ENCODE measurements at regions not wholly inside any gene's neighbourhood (a gene's known extent, or its start where the extent isn't known, plus 50 kb on each side); places are given as distances from the start of the nearest gene placed in this dataset.
"Not testable (repeated sequence)": the region's sequence is repeated elsewhere in the genome, so short reads cannot be mapped to it uniquely, and the experiment has no call there.

GRCh38 chr5:25327172-25327571 lies 682.4 kb upstream of the CDH10 start:
- ATAC-seq = no peak
- no peaks in the 10 kb centered on the region for H3K27me3 Mint-ChIP-seq
- no peaks in the 10 kb centered on the region for H3K9me3 Mint-ChIP-seq
- H3K4me3 Mint-ChIP-seq = no peak overlapping the region
- no peaks in the 10 kb centered on the region for H3K36me3 Mint-ChIP-seq
- H3K27ac Mint-ChIP-seq = no peak overlapping the region
- H3K4me1 Mint-ChIP-seq = no peaks in the 10 kb centered on the region

- H3K27me3 Mint-ChIP-seq = no peaks in the 10 kb centered on the region
These were observed 657.1 kb upstream of the CDH10 start for GRCh38 chr5:25301836-25302235.

GRCh38 chr5:25295067-25295466 lies 650.3 kb upstream of the CDH10 start:
- Mint-ChIP-seq H3K9me3 (peaks cover 3% of the 10 kb centered on the region), H3K27me3 (no peaks in the 10 kb centered on the region), H3K27ac (no peak overlapping the region), H3K4me3 (no peak overlapping the region), H3K4me1 (no peaks in the 10 kb centered on the region), H3K36me3 (no peaks in the 10 kb centered on the region)
- ATAC-seq = no peak

More at GRCh38 chr5:25301836-25302235, 657.1 kb upstream of the CDH10 start:
- no peaks in the 10 kb centered on the region for H3K36me3 Mint-ChIP-seq
- H3K4me3 Mint-ChIP-seq = no peak overlapping the region
- H3K9me3 Mint-ChIP-seq = peaks cover 6% of the 10 kb centered on the region
- H3K4me1 Mint-ChIP-seq = no peaks in the 10 kb centered on the region
- no peak overlapping the region for H3K27ac Mint-ChIP-seq
- ATAC-seq = no peak

- H3K27me3 Mint-ChIP-seq, H3K4me3 Mint-ChIP-seq, H3K9me3 Mint-ChIP-seq, ATAC-seq, H3K36me3 Mint-ChIP-seq, H3K4me1 Mint-ChIP-seq, H3K27ac Mint-ChIP-seq: not testable (repeated sequence)
These were observed 645.0 kb upstream of the CDH10 start for GRCh38 chr5:25289766-25290165.

GRCh38 chr5:25286319-25286718 lies 641.5 kb upstream of the CDH10 start:
- no peak for ATAC-seq
- Mint-ChIP-seq H3K4me1 (no peaks in the 10 kb centered on the region), H3K9me3 (peaks cover 3% of the 10 kb centered on the region), H3K4me3 (no peak overlapping the region), H3K36me3 (no peaks in the 10 kb centered on the region), H3K27me3 (no peaks in the 10 kb centered on the region), H3K27ac (no peak overlapping the region)

GRCh38 chr5:25285136-25285535 lies 640.4 kb upstream of the CDH10 start:
- H3K9me3 Mint-ChIP-seq = peaks cover 3% of the 10 kb centered on the region
- H3K27ac Mint-ChIP-seq = no peak overlapping the region
- H3K36me3 Mint-ChIP-seq = no peaks in the 10 kb centered on the region
- no peaks in the 10 kb centered on the region for H3K27me3 Mint-ChIP-seq
- no peaks in the 10 kb centered on the region for H3K4me1 Mint-ChIP-seq
- no peak for ATAC-seq
- H3K4me3 Mint-ChIP-seq = no peak overlapping the region

GRCh38 chr5:25263507-25263906 lies 618.7 kb upstream of the CDH10 start:
- peaks cover 14% of the 10 kb centered on the region for H3K9me3 Mint-ChIP-seq
- not testable (repeated sequence) for ATAC-seq, H3K36me3 Mint-ChIP-seq, H3K27ac Mint-ChIP-seq, H3K27me3 Mint-ChIP-seq, H3K4me1 Mint-ChIP-seq, H3K4me3 Mint-ChIP-seq

- Mint-ChIP-seq H3K4me1 (no peaks in the 10 kb centered on the region), H3K9me3 (peaks cover 13% of the 10 kb centered on the region), H3K36me3 (no peaks in the 10 kb centered on the region), H3K4me3 (no peak overlapping the region), H3K27ac (no peak overlapping the region), H3K27me3 (no peaks in the 10 kb centered on the region)
- ATAC-seq = no peak
These were observed 617.4 kb upstream of the CDH10 start for GRCh38 chr5:25262221-25262620.

- H3K4me1 Mint-ChIP-seq = no peaks in the 10 kb centered on the region
- no peak overlapping the region for H3K4me3 Mint-ChIP-seq
- no peaks in the 10 kb centered on the region for H3K36me3 Mint-ChIP-seq
- no peak overlapping the region for H3K27ac Mint-ChIP-seq
- H3K9me3 Mint-ChIP-seq = peaks cover 8% of the 10 kb centered on the region
- no peak for ATAC-seq
- no peaks in the 10 kb centered on the region for H3K27me3 Mint-ChIP-seq
These were observed 610.4 kb upstream of the CDH10 start for GRCh38 chr5:25255128-25255527.

GRCh38 chr5:25241981-25242380 lies 597.2 kb upstream of the CDH10 start:
- H3K27ac Mint-ChIP-seq = no peak overlapping the region
- ATAC-seq = no peak
- no peak overlapping the region for H3K4me3 Mint-ChIP-seq
- H3K36me3 Mint-ChIP-seq = no peaks in the 10 kb centered on the region
- no peaks in the 10 kb centered on the region for H3K27me3 Mint-ChIP-seq
- H3K4me1 Mint-ChIP-seq = no peaks in the 10 kb centered on the region
- peaks cover 3% of the 10 kb centered on the region for H3K9me3 Mint-ChIP-seq

GRCh38 chr5:25238720-25239119 lies 593.9 kb upstream of the CDH10 start:
- not testable (repeated sequence) for H3K9me3 Mint-ChIP-seq, H3K27ac Mint-ChIP-seq, ATAC-seq, H3K4me3 Mint-ChIP-seq, H3K36me3 Mint-ChIP-seq, H3K4me1 Mint-ChIP-seq, H3K27me3 Mint-ChIP-seq

- no peak for ATAC-seq
- H3K36me3 Mint-ChIP-seq = no peaks in the 10 kb centered on the region
- H3K27me3 Mint-ChIP-seq = no peaks in the 10 kb centered on the region
- no peak overlapping the region for H3K4me3 Mint-ChIP-seq
- no peaks in the 10 kb centered on the region for H3K9me3 Mint-ChIP-seq
- H3K27ac Mint-ChIP-seq = no peak overlapping the region
- H3K4me1 Mint-ChIP-seq = no peaks in the 10 kb centered on the region
These were observed 579.7 kb upstream of the CDH10 start for GRCh38 chr5:25224316-25224982.

GRCh38 chr5:25199902-25200301 lies 555.1 kb upstream of the CDH10 start:
- H3K4me1 Mint-ChIP-seq, H3K36me3 Mint-ChIP-seq, H3K9me3 Mint-ChIP-seq, H3K4me3 Mint-ChIP-seq, ATAC-seq, H3K27ac Mint-ChIP-seq, H3K27me3 Mint-ChIP-seq: not testable (repeated sequence)

GRCh38 chr5:25190521-25191000 lies 545.8 kb upstream of the CDH10 start:
- H3K9me3 Mint-ChIP-seq = peaks cover 5% of the 10 kb centered on the region

GRCh38 chr5:25181249-25181648 lies 536.5 kb upstream of the CDH10 start:
- Mint-ChIP-seq H3K36me3 (no peaks in the 10 kb centered on the region), H3K4me3 (no peak overlapping the region), H3K27ac (no peak overlapping the region), H3K4me1 (no peaks in the 10 kb centered on the region), H3K27me3 (no peaks in the 10 kb centered on the region), H3K9me3 (peaks cover 6% of the 10 kb centered on the region)
- ATAC-seq = no peak

More at GRCh38 chr5:25190521-25191000, 545.8 kb upstream of the CDH10 start:
- ATAC-seq = no peak
- Mint-ChIP-seq H3K36me3 (no peaks in the 10 kb centered on the region), H3K27me3 (no peaks in the 10 kb centered on the region), H3K27ac (no peak overlapping the region), H3K4me3 (no peak overlapping the region), H3K4me1 (no peaks in the 10 kb centered on the region)

GRCh38 chr5:25162616-25163015 lies 517.8 kb upstream of the CDH10 start:
- ATAC-seq, H3K27ac Mint-ChIP-seq, H3K9me3 Mint-ChIP-seq, H3K36me3 Mint-ChIP-seq, H3K27me3 Mint-ChIP-seq, H3K4me1 Mint-ChIP-seq, H3K4me3 Mint-ChIP-seq: not testable (repeated sequence)
